ENCODE measurements at regions not wholly inside any gene's neighbourhood (a gene's known extent, or its start where the extent isn't known, plus 50 kb on each side); places are given as distances from the start of the nearest gene placed in this dataset.

DNA sequence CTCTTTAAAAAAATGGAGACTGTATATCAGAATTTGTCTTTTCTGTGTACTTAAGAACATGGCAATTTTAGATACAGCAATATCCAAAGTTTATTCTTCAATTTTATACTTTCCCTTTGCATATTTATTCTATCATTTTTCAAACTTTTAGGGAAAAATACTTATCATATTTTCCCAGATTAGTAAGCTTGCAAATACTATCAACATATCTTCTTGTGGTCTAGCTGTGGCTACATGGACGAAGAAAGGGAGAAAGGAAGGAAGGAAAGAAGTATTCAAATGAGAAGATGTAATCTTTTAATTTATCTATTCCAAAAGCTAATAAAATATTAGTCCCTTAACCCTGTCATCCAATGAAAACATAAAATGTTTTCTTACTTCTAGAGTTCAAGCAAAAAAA, 797.8 kb upstream of the GALNTL6 start:
- no peak for FAIRE-seq
- Histone ChIP-seq H3K4me3 (ENCODE audit: control insufficient read depth in 2 of 3, extremely low read depth in 1 of 3, insufficient read depth in 2 of 3, low read depth in 1 of 3, low read length in 3 of 3) (no peak overlapping the region), H2AFZ (ENCODE audit: control insufficient read depth, low read length) (no peak overlapping the region), H3K4me1 (ENCODE audit: control insufficient read depth, extremely low read depth, insufficient read depth, low read length) (no peaks in the 10 kb centered on the region), H4K20me1 (ENCODE audit: control insufficient read depth, extremely low read depth, insufficient read depth, low read length) (no peaks in the 10 kb centered on the region), H3K36me3 (ENCODE audit: control insufficient read depth in 2 of 2, extremely low read depth in 1 of 2, insufficient read depth in 2 of 2, low read length in 2 of 2) (no peaks in the 10 kb centered on the region), H3K27me3 (ENCODE audit: control insufficient read depth, extremely low read depth, insufficient read depth, low read length) (no peaks in the 10 kb centered on the region), H3K27ac (ENCODE audit: control insufficient read depth, insufficient read depth, low read length) (no peak overlapping the region), H3K9me3 (ENCODE audit: control insufficient read depth, low read depth, low read length) (no peaks in the 10 kb centered on the region), H3K9me1 (ENCODE audit: control insufficient read depth, extremely low read depth, insufficient read depth, low read length) (no peaks in the 10 kb centered on the region), H3K79me2 (ENCODE audit: control insufficient read depth, insufficient read depth, low read length) (no peaks in the 10 kb centered on the region), H3K4me2 (ENCODE audit: control insufficient read depth, extremely low read depth, insufficient read depth, low read depth, low read length) (no peak overlapping the region), H3K9ac (ENCODE audit: control insufficient read depth, extremely low read depth, insufficient read depth, low read length) (no peak overlapping the region)
- no peak for DNase-seq (ENCODE audit: low read depth, low spot score)
- TF ChIP-seq, protein P1, sequence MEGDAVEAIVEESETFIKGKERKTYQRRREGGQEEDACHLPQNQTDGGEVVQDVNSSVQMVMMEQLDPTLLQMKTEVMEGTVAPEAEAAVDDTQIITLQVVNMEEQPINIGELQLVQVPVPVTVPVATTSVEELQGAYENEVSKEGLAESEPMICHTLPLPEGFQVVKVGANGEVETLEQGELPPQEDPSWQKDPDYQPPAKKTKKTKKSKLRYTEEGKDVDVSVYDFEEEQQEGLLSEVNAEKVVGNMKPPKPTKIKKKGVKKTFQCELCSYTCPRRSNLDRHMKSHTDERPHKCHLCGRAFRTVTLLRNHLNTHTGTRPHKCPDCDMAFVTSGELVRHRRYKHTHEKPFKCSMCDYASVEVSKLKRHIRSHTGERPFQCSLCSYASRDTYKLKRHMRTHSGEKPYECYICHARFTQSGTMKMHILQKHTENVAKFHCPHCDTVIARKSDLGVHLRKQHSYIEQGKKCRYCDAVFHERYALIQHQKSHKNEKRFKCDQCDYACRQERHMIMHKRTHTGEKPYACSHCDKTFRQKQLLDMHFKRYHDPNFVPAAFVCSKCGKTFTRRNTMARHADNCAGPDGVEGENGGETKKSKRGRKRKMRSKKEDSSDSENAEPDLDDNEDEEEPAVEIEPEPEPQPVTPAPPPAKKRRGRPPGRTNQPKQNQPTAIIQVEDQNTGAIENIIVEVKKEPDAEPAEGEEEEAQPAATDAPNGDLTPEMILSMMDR (optimal IDR thresholded peaks at IDR 0.05 in 1 of 3, IDR thresholded peaks at IDR 0.05 in 1 of 3, conservative IDR thresholded peaks at IDR 0.05 in 1 of 3; ENCODE audit: extremely low read depth in 1 of 3, insufficient read depth in 2 of 3, low read length in 3 of 3), result no peak
- TF ChIP-seq EZH2 (IDR thresholded peaks at IDR 0.05; ENCODE audit: low read length), result no peak
- dilution Hi-C loops (cut with MboI; ENCODE audit: extremely low pct_ligation_motif_present, low sequenced_read_pairs), result no loop called here

DNA sequence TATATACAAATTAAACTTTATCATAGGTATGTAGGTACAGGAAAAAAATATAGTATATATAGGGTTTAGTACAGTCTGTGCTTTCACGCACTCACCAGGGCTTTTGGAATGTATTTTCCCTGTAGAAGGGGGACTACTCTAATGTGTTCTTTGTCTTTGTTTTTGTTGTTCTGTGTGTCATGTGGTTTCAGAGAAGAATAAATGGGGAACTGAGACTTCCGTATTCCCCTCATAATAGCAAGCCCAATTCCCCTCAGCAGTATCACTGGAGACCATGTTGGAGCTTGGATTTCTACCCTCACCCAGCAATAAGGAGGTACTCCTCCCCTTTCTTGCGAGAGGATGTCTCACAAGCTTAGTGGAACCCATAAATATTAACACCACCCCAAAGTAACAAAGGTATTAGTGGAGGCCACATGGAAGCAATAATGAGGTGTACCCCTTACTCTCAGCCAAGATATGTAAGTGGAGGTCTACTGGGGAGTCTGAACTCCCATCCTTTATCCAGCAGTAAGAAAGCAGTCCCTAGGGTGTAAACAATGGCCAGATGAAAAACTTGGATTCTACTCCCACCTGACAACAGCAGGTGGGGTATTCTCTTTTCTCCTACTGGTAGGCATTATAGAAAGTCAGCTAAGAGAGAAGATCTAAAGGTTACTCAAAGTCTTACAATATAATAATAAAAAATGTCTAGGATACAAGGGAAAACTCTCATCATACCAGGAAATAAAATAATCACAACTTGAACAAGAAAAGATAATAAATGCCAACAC, 805.4 kb upstream of the GALNTL6 start:
- Histone ChIP-seq H2AFZ (ENCODE audit: control insufficient read depth, low read length) (no peak overlapping the region), H4K20me1 (ENCODE audit: control insufficient read depth, extremely low read depth, insufficient read depth, low read length) (no peaks in the 10 kb centered on the region), H3K9me1 (ENCODE audit: control insufficient read depth, extremely low read depth, insufficient read depth, low read length) (no peaks in the 10 kb centered on the region), H3K9me3 (ENCODE audit: control insufficient read depth, low read depth, low read length) (no peaks in the 10 kb centered on the region), H3K36me3 (ENCODE audit: control insufficient read depth in 2 of 2, extremely low read depth in 1 of 2, insufficient read depth in 2 of 2, low read length in 2 of 2) (no peaks in the 10 kb centered on the region), H3K4me3 (ENCODE audit: control insufficient read depth in 2 of 3, extremely low read depth in 1 of 3, insufficient read depth in 2 of 3, low read depth in 1 of 3, low read length in 3 of 3) (no peak overlapping the region), H3K4me2 (ENCODE audit: control insufficient read depth, extremely low read depth, insufficient read depth, low read depth, low read length) (no peak overlapping the region), H3K79me2 (ENCODE audit: control insufficient read depth, insufficient read depth, low read length) (no peaks in the 10 kb centered on the region), H3K27me3 (ENCODE audit: control insufficient read depth, extremely low read depth, insufficient read depth, low read length) (no peaks in the 10 kb centered on the region), H3K9ac (ENCODE audit: control insufficient read depth, extremely low read depth, insufficient read depth, low read length) (no peak overlapping the region), H3K27ac (ENCODE audit: control insufficient read depth, insufficient read depth, low read length) (no peak overlapping the region), H3K4me1 (ENCODE audit: control insufficient read depth, extremely low read depth, insufficient read depth, low read length) (no peaks in the 10 kb centered on the region)
- DNase-seq (ENCODE audit: low read depth, low spot score), result no peak
- dilution Hi-C loops (cut with MboI; ENCODE audit: extremely low pct_ligation_motif_present, low sequenced_read_pairs), result no loop called here
- no peak for FAIRE-seq
- TF ChIP-seq, protein P1 (optimal IDR thresholded peaks at IDR 0.05 in 1 of 3, IDR thresholded peaks at IDR 0.05 in 1 of 3, conservative IDR thresholded peaks at IDR 0.05 in 1 of 3; ENCODE audit: extremely low read depth in 1 of 3, insufficient read depth in 2 of 3, low read length in 3 of 3), result no peak
- no peak for TF ChIP-seq EZH2 (IDR thresholded peaks at IDR 0.05; ENCODE audit: low read length)
